ENCODE measurements at regions not wholly inside any gene's neighbourhood (a gene's known extent, or its start where the extent isn't known, plus 50 kb on each side); places are given as distances from the start of the nearest gene placed in this dataset.

GRCh38 chr14:86027990-86028389, 498.0 kb downstream of the FLRT2 start:
- TF ChIP-seq, protein P1, sequence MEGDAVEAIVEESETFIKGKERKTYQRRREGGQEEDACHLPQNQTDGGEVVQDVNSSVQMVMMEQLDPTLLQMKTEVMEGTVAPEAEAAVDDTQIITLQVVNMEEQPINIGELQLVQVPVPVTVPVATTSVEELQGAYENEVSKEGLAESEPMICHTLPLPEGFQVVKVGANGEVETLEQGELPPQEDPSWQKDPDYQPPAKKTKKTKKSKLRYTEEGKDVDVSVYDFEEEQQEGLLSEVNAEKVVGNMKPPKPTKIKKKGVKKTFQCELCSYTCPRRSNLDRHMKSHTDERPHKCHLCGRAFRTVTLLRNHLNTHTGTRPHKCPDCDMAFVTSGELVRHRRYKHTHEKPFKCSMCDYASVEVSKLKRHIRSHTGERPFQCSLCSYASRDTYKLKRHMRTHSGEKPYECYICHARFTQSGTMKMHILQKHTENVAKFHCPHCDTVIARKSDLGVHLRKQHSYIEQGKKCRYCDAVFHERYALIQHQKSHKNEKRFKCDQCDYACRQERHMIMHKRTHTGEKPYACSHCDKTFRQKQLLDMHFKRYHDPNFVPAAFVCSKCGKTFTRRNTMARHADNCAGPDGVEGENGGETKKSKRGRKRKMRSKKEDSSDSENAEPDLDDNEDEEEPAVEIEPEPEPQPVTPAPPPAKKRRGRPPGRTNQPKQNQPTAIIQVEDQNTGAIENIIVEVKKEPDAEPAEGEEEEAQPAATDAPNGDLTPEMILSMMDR (IDR thresholded peaks at IDR 0.05), result no peak
- no peak for TF ChIP-seq POLR2A (IDR thresholded peaks at IDR 0.05)

Data from breast epithelium (tissue), 3 donors.